Adrenal gland (tissue), 5 donors: ENCODE measurements at regions not wholly inside any gene's neighbourhood (a gene's known extent, or its start where the extent isn't known, plus 50 kb on each side); places are given as distances from the start of the nearest gene placed in this dataset.
"Not testable (repeated sequence)": the region's sequence is repeated elsewhere in the genome, so short reads cannot be mapped to it uniquely, and the experiment has no call there.

Source experiments
- POLR2A ChIP-seq, 2 donors: fragments of 450-650 bp; IDR thresholded peaks; one replicate each; pipeline ENCODE4 v1.6.1; 2017; ENCODE audit warnings: antibody characterized with exemption in 2 of 2, mild to moderate bottlenecking in 2 of 2, moderate library complexity in 1 of 2
- TF ChIP-seq, protein P1 (sequence below), 6 experiments: fragments of 450-650 bp in 4 of 6; fragments of 200-600 bp in 2 of 6; sonication (generic) in 1 of 6; IDR thresholded peaks; 1 replicate in 5 of 6; 2 replicates in 1 of 6; pipeline versions ENCODE4 v1.5.1 to v1.8.0; 2016 to 2021; ENCODE audit warnings: antibody characterized with exemption in 6 of 6, mild to moderate bottlenecking in 2 of 6, moderate library complexity in 1 of 6
- donor health status: DM: no; HTN: no; CAD: no.

DNA sequence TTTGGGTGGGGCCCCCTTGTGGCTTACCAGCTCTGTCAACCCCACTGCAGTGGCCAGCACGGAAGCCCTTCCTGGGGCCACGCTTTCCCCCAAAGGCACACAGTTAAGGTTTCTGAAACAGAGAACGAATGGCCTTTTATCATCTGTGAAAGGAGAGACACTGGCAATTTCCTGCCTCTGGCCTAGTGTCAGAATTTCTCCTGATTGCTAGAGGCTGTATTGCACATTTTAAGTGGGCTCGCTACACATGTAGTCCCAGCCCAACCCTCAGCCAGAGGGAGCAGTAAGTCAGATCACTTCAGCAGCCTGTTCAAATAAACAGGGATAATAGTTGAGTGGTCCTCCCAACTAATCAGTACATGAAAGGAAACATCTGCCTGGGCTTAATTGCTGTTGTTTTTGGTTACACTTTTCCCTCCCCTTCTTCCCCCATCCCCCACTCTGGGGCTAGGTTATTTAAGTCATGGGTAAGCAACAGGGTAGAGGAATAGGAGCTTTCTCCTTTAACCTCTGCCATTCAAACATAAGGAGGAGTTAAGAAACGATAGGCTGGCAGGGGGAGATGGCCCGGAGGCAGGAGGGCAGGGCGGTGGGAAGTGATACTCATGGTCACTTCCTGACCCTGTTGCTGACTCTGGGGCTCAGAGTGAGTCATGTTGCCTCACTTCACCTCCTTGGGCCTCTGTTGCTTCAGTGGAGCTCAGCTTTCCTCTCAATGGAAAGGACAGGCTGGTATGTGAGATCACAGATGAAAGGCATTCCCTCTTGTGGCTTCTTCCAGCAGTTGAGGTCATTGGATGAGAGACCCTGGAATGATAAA, 89.3 kb upstream of the IKBKE start:
- not testable (repeated sequence) for TF ChIP-seq POLR2A (IDR thresholded peaks at IDR 0.05)
- TF ChIP-seq, protein P1, sequence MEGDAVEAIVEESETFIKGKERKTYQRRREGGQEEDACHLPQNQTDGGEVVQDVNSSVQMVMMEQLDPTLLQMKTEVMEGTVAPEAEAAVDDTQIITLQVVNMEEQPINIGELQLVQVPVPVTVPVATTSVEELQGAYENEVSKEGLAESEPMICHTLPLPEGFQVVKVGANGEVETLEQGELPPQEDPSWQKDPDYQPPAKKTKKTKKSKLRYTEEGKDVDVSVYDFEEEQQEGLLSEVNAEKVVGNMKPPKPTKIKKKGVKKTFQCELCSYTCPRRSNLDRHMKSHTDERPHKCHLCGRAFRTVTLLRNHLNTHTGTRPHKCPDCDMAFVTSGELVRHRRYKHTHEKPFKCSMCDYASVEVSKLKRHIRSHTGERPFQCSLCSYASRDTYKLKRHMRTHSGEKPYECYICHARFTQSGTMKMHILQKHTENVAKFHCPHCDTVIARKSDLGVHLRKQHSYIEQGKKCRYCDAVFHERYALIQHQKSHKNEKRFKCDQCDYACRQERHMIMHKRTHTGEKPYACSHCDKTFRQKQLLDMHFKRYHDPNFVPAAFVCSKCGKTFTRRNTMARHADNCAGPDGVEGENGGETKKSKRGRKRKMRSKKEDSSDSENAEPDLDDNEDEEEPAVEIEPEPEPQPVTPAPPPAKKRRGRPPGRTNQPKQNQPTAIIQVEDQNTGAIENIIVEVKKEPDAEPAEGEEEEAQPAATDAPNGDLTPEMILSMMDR (IDR thresholded peaks at IDR 0.05), result not testable (repeated sequence)
